ENCODE measurements at regions not wholly inside any gene's neighbourhood (a gene's known extent, or its start where the extent isn't known, plus 50 kb on each side); places are given as distances from the start of the nearest gene placed in this dataset.

DNA sequence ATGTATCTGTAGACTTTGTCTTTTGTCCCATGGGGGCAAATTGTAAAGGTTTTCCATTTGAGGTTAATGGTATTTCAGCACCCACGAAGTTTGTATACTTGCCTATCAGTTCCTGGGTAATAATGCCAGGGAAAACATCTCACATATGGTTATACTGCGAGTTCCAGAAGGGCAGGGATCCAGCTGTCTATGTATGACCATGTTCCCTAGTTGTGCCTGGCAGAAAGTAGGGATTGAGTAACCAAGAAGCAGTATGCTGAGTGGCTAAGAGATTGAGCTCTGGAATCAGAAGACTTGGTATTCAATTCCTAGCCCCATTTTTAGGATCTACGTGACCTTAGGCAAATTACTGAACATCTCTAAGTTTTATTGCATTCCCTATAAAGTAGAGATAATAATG is 173.2 kb upstream of the PWP1 start (continued):
- TF ChIP-seq, protein P1, sequence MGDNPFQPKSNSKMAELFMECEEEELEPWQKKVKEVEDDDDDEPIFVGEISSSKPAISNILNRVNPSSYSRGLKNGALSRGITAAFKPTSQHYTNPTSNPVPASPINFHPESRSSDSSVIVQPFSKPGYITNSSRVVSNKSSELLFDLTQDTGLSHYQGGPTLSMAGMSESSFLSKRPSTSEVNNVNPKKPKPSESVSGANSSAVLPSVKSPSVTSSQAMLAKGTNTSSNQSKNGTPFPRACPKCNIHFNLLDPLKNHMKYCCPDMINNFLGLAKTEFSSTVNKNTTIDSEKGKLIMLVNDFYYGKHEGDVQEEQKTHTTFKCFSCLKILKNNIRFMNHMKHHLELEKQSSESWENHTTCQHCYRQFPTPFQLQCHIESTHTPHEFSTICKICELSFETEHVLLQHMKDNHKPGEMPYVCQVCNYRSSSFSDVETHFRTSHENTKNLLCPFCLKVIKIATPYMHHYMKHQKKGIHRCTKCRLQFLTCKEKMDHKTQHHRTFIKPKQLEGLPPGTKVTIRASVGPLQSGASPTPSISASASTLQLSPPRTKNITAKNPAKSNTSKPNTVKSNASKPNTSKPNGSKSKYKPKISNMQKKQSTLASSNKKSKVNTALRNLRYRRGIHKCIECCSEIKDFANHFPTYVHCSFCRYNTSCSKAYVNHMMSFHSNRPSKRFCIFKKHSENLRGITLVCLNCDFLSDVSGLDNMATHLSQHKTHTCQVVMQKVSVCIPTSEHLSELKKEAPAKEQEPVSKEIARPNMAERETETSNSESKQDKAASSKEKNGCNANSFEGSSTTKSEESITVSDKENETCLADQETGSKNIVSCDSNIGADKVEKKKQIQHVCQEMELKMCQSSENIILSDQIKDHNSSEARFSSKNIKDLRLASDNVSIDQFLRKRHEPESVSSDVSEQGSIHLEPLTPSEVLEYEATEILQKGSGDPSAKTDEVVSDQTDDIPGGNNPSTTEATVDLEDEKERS (CRISPR knock-in tag; IDR thresholded peaks at IDR 0.05), result no peak
- TF ChIP-seq, protein P2, sequence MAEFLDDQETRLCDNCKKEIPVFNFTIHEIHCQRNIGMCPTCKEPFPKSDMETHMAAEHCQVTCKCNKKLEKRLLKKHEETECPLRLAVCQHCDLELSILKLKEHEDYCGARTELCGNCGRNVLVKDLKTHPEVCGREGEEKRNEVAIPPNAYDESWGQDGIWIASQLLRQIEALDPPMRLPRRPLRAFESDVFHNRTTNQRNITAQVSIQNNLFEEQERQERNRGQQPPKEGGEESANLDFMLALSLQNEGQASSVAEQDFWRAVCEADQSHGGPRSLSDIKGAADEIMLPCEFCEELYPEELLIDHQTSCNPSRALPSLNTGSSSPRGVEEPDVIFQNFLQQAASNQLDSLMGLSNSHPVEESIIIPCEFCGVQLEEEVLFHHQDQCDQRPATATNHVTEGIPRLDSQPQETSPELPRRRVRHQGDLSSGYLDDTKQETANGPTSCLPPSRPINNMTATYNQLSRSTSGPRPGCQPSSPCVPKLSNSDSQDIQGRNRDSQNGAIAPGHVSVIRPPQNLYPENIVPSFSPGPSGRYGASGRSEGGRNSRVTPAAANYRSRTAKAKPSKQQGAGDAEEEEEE (CRISPR knock-in tag; IDR thresholded peaks at IDR 0.05; ENCODE audit: borderline replicate concordance), result no peak
- no peak for TF ChIP-seq HCFC1 (IDR thresholded peaks at IDR 0.05; ENCODE audit: low read depth, low read length)
- TF ChIP-seq ZNF329 (CRISPR knock-in tag; IDR thresholded peaks at IDR 0.05; ENCODE audit: low read depth), result no peak
- no peak for TF ChIP-seq SP2 (CRISPR knock-in tag; IDR thresholded peaks at IDR 0.05)
- TF ChIP-seq ZBTB42 (CRISPR knock-in tag; IDR thresholded peaks at IDR 0.05), result no peak
- no peak for TF ChIP-seq SMAD3 (CRISPR knock-in tag; IDR thresholded peaks at IDR 0.05)
- TF ChIP-seq ZNF451 (CRISPR knock-in tag; IDR thresholded peaks at IDR 0.05), result no peak

DNA sequence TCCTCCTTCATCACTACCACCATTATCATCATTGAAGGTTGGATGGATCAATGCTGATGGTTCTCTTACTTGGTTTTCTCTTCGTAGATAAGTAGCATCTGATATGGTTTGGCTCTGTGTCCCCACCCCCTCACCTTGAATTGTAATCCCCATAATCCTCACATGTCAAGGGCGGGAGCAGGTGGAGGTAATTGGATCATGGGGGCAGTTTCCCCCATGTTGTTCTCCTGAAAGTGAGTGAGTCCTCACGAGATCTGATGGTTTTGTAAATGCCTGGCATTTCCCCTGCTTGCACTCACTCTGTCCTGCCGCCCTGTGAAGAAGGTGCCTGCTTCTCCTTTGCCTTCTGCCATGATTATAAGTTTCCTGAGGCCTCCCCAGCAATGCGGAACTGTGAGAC is 172.4 kb upstream of the PWP1 start:
- TF ChIP-seq, protein P3, sequence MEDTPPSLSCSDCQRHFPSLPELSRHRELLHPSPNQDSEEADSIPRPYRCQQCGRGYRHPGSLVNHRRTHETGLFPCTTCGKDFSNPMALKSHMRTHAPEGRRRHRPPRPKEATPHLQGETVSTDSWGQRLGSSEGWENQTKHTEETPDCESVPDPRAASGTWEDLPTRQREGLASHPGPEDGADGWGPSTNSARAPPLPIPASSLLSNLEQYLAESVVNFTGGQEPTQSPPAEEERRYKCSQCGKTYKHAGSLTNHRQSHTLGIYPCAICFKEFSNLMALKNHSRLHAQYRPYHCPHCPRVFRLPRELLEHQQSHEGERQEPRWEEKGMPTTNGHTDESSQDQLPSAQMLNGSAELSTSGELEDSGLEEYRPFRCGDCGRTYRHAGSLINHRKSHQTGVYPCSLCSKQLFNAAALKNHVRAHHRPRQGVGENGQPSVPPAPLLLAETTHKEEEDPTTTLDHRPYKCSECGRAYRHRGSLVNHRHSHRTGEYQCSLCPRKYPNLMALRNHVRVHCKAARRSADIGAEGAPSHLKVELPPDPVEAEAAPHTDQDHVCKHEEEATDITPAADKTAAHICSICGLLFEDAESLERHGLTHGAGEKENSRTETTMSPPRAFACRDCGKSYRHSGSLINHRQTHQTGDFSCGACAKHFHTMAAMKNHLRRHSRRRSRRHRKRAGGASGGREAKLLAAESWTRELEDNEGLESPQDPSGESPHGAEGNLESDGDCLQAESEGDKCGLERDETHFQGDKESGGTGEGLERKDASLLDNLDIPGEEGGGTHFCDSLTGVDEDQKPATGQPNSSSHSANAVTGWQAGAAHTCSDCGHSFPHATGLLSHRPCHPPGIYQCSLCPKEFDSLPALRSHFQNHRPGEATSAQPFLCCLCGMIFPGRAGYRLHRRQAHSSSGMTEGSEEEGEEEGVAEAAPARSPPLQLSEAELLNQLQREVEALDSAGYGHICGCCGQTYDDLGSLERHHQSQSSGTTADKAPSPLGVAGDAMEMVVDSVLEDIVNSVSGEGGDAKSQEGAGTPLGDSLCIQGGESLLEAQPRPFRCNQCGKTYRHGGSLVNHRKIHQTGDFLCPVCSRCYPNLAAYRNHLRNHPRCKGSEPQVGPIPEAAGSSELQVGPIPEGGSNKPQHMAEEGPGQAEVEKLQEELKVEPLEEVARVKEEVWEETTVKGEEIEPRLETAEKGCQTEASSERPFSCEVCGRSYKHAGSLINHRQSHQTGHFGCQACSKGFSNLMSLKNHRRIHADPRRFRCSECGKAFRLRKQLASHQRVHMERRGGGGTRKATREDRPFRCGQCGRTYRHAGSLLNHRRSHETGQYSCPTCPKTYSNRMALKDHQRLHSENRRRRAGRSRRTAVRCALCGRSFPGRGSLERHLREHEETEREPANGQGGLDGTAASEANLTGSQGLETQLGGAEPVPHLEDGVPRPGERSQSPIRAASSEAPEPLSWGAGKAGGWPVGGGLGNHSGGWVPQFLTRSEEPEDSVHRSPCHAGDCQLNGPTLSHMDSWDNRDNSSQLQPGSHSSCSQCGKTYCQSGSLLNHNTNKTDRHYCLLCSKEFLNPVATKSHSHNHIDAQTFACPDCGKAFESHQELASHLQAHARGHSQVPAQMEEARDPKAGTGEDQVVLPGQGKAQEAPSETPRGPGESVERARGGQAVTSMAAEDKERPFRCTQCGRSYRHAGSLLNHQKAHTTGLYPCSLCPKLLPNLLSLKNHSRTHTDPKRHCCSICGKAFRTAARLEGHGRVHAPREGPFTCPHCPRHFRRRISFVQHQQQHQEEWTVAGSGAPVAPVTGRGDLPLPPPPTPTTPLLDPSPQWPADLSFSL (CRISPR knock-in tag; IDR thresholded peaks at IDR 0.05), result no peak
- TF ChIP-seq NBN (conservative IDR thresholded peaks at IDR 0.05) (no peak), SATB2 (CRISPR knock-in tag; IDR thresholded peaks at IDR 0.05) (no peak), FOXP1 (IDR thresholded peaks at IDR 0.05) (no peak), FOXP1 (CRISPR knock-in tag; IDR thresholded peaks at IDR 0.05) (no peak)
- CTCF ChIA-PET (ENCODE audit: low intra/inter-chr PET ratio, low total read pairs), result no interaction called here
- FAIRE-seq, result no peak

More for the DNA sequence above, 172.4 kb upstream of the PWP1 start:
- H3K79me2 ChIP-seq (ENCODE audit: insufficient read depth, low read length), result no peaks in the 10 kb centered on the region
- BruUV-seq (replicated peaks), result no TSS peak
- in situ Hi-C loops (cut with HindIII; ENCODE audit: extremely low pct_ligation_motif_present, low pct_unique_long_range_greater_than_20kb), result no loop called here
- H2AFZ ChIP-seq (ENCODE audit: low read length), result no peak overlapping the region
- intact Hi-C loops (cut with micrococcal nuclease; ENCODE audit: unreplicated experiment), result no loop called here
- no peaks in the 10 kb centered on the region for H3K9me3 ChIP-seq (ENCODE audit: low read length)
- no peak overlapping the region for H3K4me3 ChIP-seq (replicated peaks in 1 of 3; ENCODE audit: insufficient read depth in 1 of 3, low read depth in 2 of 3, low read length in 3 of 3)
- DNase-seq (ENCODE audit: low spot score), result no peak
- H3K9ac ChIP-seq (ENCODE audit: insufficient read depth, low read depth, low read length), result no peak overlapping the region
- peaks cover 12% of the 10 kb centered on the region for H3K4me1 ChIP-seq (ENCODE audit: insufficient read depth, low read length)
- no peaks in the 10 kb centered on the region for H3K27me3 ChIP-seq (ENCODE audit: control insufficient read depth in 1 of 2, insufficient read depth in 2 of 2, low read length in 2 of 2)
- no peaks in the 10 kb centered on the region for H3K36me3 ChIP-seq (replicated peaks in 1 of 2; ENCODE audit: control insufficient read depth in 1 of 2, insufficient read depth in 2 of 2, low read length in 2 of 2)
- no peak overlapping the region for H3K27ac ChIP-seq (ENCODE audit: extremely low read length, insufficient read depth, low read length)
- WGBS (ENCODE audit: low lambda C conversion rate), result 62% methylated on average over 5 of the region's 5 CpGs
- POLR2A ChIA-PET, result no interaction called here
- no peak overlapping the region for H3K4me2 ChIP-seq (ENCODE audit: low read depth, low read length)
- ATAC-seq, result no peak
- no peaks in the 10 kb centered on the region for H4K20me1 ChIP-seq (ENCODE audit: insufficient read depth, low read length)
